H9 (cell line): ENCODE measurements at regions not wholly inside any gene's neighbourhood (a gene's known extent, or its start where the extent isn't known, plus 50 kb on each side); places are given as distances from the start of the nearest gene placed in this dataset.

Experiments used
- DNase-seq: peaks from one replicate; pipeline ENCODE4 v3.0.0-alpha.2; 2017
- H2AFZ ChIP-seq: one replicate; pipeline ENCODE4 v1.6.1; 2013; ENCODE audit warnings: mild to moderate bottlenecking, low read length, control low read depth, moderate library complexity
- H2AK5ac ChIP-seq: 2 replicates; pipeline ENCODE4 v1.6.1; 2013; ENCODE audit warnings: low read length, control low read depth, mixed read lengths; ENCODE audit not compliant: insufficient read length
- H2BK120ac ChIP-seq: one replicate; pipeline ENCODE4 v1.6.1; 2013; ENCODE audit warnings: low read depth, mild to moderate bottlenecking, low read length, control low read depth, inconsistent platforms; ENCODE audit not compliant: poor library complexity, severe bottlenecking
- H2BK12ac ChIP-seq: 2 replicates; pipeline ENCODE4 v1.6.1; 2013; ENCODE audit warnings: low read length, control low read depth, mixed read lengths, low read depth; ENCODE audit not compliant: insufficient read length
- H2BK15ac ChIP-seq: 2 replicates; pipeline ENCODE4 v1.6.1; 2013; ENCODE audit warnings: low read depth, low read length, control low read depth
- H2BK20ac ChIP-seq: one replicate; pipeline ENCODE4 v1.6.1; 2013; ENCODE audit warnings: low read depth, mild to moderate bottlenecking, low read length, control low read depth, inconsistent platforms; ENCODE audit not compliant: poor library complexity, severe bottlenecking
- H2BK5ac ChIP-seq: 2 replicates; pipeline ENCODE4 v1.6.1; 2013; ENCODE audit warnings: low read length, control low read depth, mixed read lengths; ENCODE audit not compliant: insufficient read length
- H3K14ac ChIP-seq: 2 replicates; pipeline ENCODE4 v1.6.1; 2013; ENCODE audit warnings: low read length, control low read depth; ENCODE audit not compliant: insufficient read depth
- H3K18ac ChIP-seq: 2 replicates; pipeline ENCODE4 v1.6.1; 2013; ENCODE audit warnings: low read depth, mild to moderate bottlenecking, mixed read lengths, low read length, control low read depth; ENCODE audit not compliant: insufficient read length
- H3K23ac ChIP-seq: 2 replicates; pipeline ENCODE4 v1.6.1; 2013; ENCODE audit warnings: low read length, control low read depth, mixed read lengths, low read depth; ENCODE audit not compliant: insufficient read length
- H3K23me2 ChIP-seq: 2 replicates; pipeline ENCODE4 v1.6.1; 2013; ENCODE audit warnings: low read depth, mild to moderate bottlenecking, mixed read lengths, low read length, control low read depth; ENCODE audit not compliant: insufficient read length, poor library complexity, severe bottlenecking
- H3K27ac ChIP-seq: 2 replicates; pipeline ENCODE4 v1.5.1; 2013; ENCODE audit warnings: low read length, control low read depth, mixed read lengths, low read depth; ENCODE audit not compliant: insufficient read length
- H3K27me3 ChIP-seq: 2 replicates; pipeline ENCODE4 v1.6.1; 2013; ENCODE audit warnings: low read length, control low read depth, inconsistent platforms; ENCODE audit not compliant: insufficient read depth
- H3K4ac ChIP-seq: 2 replicates; pipeline ENCODE4 v1.6.1; 2013; ENCODE audit warnings: low read depth, mild to moderate bottlenecking, control low read depth, inconsistent platforms, low read length, moderate library complexity
- H3K4me1 ChIP-seq: 2 replicates; pipeline ENCODE4 v1.6.1; 2013; ENCODE audit warnings: low read length, control low read depth, inconsistent platforms; ENCODE audit not compliant: insufficient read depth
- H3K4me2 ChIP-seq: 2 replicates; pipeline ENCODE4 v1.6.1; 2013; ENCODE audit warnings: low read length, control low read depth, mixed read lengths; ENCODE audit not compliant: insufficient read length, insufficient read depth
- H3K56ac ChIP-seq: 2 replicates; pipeline ENCODE4 v1.6.1; 2013; ENCODE audit warnings: low read depth, mild to moderate bottlenecking, mixed read lengths, low read length, control low read depth; ENCODE audit not compliant: insufficient read length
- H3K79me1 ChIP-seq: 2 replicates; pipeline ENCODE4 v1.6.1; 2013; ENCODE audit warnings: low read depth, mild to moderate bottlenecking, moderate library complexity, low read length, control low read depth, inconsistent platforms; ENCODE audit not compliant: insufficient read depth, poor library complexity, severe bottlenecking
- H3K79me2 ChIP-seq: 2 replicates; pipeline ENCODE4 v1.6.1; 2013; ENCODE audit warnings: low read length, control low read depth, inconsistent platforms; ENCODE audit not compliant: insufficient read depth
- H3K9ac ChIP-seq: 2 replicates; pipeline ENCODE4 v1.6.1; 2013; ENCODE audit warnings: low read length, control low read depth, mixed read lengths; ENCODE audit not compliant: insufficient read length; ENCODE audit errors: extremely low read depth
- H3K9me3 ChIP-seq: one replicate; pipeline ENCODE4 v1.6.1; 2013; ENCODE audit warnings: low read depth, low read length, inconsistent platforms; ENCODE audit not compliant: control insufficient read depth
- H3T11ph ChIP-seq: one replicate; pipeline ENCODE4 v1.6.1; 2013; ENCODE audit warnings: mild to moderate bottlenecking, low read length, control low read depth, inconsistent platforms
- H4K20me1 ChIP-seq: one replicate; pipeline ENCODE4 v1.6.1; 2013; ENCODE audit not compliant: control insufficient read depth, insufficient read length, insufficient read depth
- H4K5ac ChIP-seq: 2 replicates; pipeline ENCODE4 v1.6.1; 2013; ENCODE audit warnings: low read depth, mild to moderate bottlenecking, mixed read lengths, low read length, control low read depth; ENCODE audit not compliant: insufficient read length
- H4K8ac ChIP-seq: replicated peaks from 2 replicates; pipeline ENCODE4 v1.6.1; 2013; ENCODE audit warnings: low read length, control low read depth, mixed read lengths, low read depth; ENCODE audit not compliant: insufficient read length
- H4K91ac ChIP-seq: 2 replicates; pipeline ENCODE4 v1.6.1; 2013; ENCODE audit warnings: low read depth, mild to moderate bottlenecking, moderate library complexity, mixed read lengths, low read length, control low read depth; ENCODE audit not compliant: insufficient read length
- H3K27ac Mint-ChIP-seq, 3 experiments: 2 replicates in 2 of 3; 3 replicates in 1 of 3; pipeline ENCODE4 v1.8.0; 2020 to 2021; ENCODE audit warnings: mixed read lengths in 3 of 3, mild to moderate bottlenecking in 1 of 3, moderate library complexity in 1 of 3
- H3K27me3 Mint-ChIP-seq: 2 replicates; pipeline ENCODE4 v1.8.0; 2021; ENCODE audit warnings: low read depth, mild to moderate bottlenecking, moderate library complexity, mixed read lengths
- H3K36me3 Mint-ChIP-seq, 3 experiments: 2 replicates in 2 of 3; 3 replicates in 1 of 3; pipeline ENCODE4 v1.8.0; 2020 to 2021; ENCODE audit warnings: low read depth in 3 of 3, mixed read lengths in 3 of 3; ENCODE audit not compliant: insufficient read depth in 1 of 3
- H3K4me1 Mint-ChIP-seq, 2 experiments: 2 replicates each; pipeline ENCODE4 v1.8.0; 2020; ENCODE audit warnings: mixed read lengths in 2 of 2
- H3K4me3 Mint-ChIP-seq, 2 experiments: 2 replicates in 1 of 2; 3 replicates in 1 of 2; pipeline ENCODE4 v1.8.0; 2020 to 2021; ENCODE audit warnings: mild to moderate bottlenecking in 2 of 2, mixed read lengths in 2 of 2, moderate library complexity in 1 of 2
- H3K9me3 Mint-ChIP-seq, 2 experiments: 2 replicates in 1 of 2; 3 replicates in 1 of 2; pipeline ENCODE4 v1.8.0; 2020; ENCODE audit warnings: mild to moderate bottlenecking in 2 of 2, mixed read lengths in 2 of 2, moderate library complexity in 1 of 2
- CTCF ChIP-seq: fragments of 200-600 bp; sonication (generic); conservative IDR thresholded peaks from 3 replicates; pipeline ENCODE4 v1.8.0; 2021; ENCODE audit warnings: antibody characterized with exemption, mild to moderate bottlenecking
- WGBS: extraction: QIAGEN DNeasy Blood & Tissue Kit; methylation state at CpG from one replicate; pipeline ENCODE4 v1.1.7; 2013; ENCODE audit warnings: missing lambda C conversion rate, low lambda C conversion rate, mixed read lengths; ENCODE audit not compliant: insufficient read length; ENCODE audit errors: extremely low coverage; 5-methylcytosine and 5-hydroxymethylcytosine counted together

- H3K23ac ChIP-seq, result no peak overlapping the region
- H2AK5ac ChIP-seq, result no peak overlapping the region
- H2BK15ac ChIP-seq, result no peak overlapping the region
- no peak overlapping the region for H4K8ac ChIP-seq
- no peak overlapping the region for H3K27ac ChIP-seq
- no peaks in the 10 kb centered on the region; the same call in none of the 2 replicates for H3K27me3 ChIP-seq
- no peaks in the 10 kb centered on the region for H3K9me3 ChIP-seq
- H2BK5ac ChIP-seq, result no peak overlapping the region
- no peak overlapping the region for H3K4me2 ChIP-seq
- H3K4ac ChIP-seq, result no peak overlapping the region
- H3K27ac Mint-ChIP-seq, result no peak overlapping the region
- no peak for TF ChIP-seq CTCF
- H3K9ac ChIP-seq, result no peak overlapping the region
- no peaks in the 10 kb centered on the region for H3K79me2 ChIP-seq
- peaks cover 42 to 45% of the 10 kb centered on the region in 2 experiments for H3K4me1 Mint-ChIP-seq
- no peak overlapping the region for H3T11ph ChIP-seq
- no CpG with 5 or more reads among the region's 8 CpGs for WGBS
- no peak for DNase-seq
- no peak overlapping the region for H3K14ac ChIP-seq
- H3K56ac ChIP-seq, result no peak overlapping the region
- no peak overlapping the region for H4K5ac ChIP-seq
- no peaks in the 10 kb centered on the region for H3K23me2 ChIP-seq
- no peak overlapping the region for H2BK120ac ChIP-seq
- H3K36me3 Mint-ChIP-seq, result peaks cover 0 to 6% (median under 1%) of the 10 kb centered on the region in 3 experiments; a peak in 4 of 7 replicates
- no peak overlapping the region for H2AFZ ChIP-seq
- peaks cover 8% of the 10 kb centered on the region for H3K27me3 Mint-ChIP-seq
- H4K20me1 ChIP-seq, result no peaks in the 10 kb centered on the region
- no peak overlapping the region for H4K91ac ChIP-seq
- H3K9me3 Mint-ChIP-seq, result peaks cover 0 to 2% of the 10 kb centered on the region in 2 experiments; a peak in 4 of 5 replicates
- H2BK20ac ChIP-seq, result no peak overlapping the region
- no peaks in the 10 kb centered on the region for H3K79me1 ChIP-seq
- H3K4me1 ChIP-seq, result peaks cover 4% of the 10 kb centered on the region; the same call in 1 of the 2 replicates
- H3K4me3 Mint-ChIP-seq, result no peak overlapping the region
- H2BK12ac ChIP-seq, result no peak overlapping the region
- H3K18ac ChIP-seq, result no peak overlapping the region
Observed at GRCh38 chr2:131418625-131419024, 54.7 kb upstream of the RAB6D start.
